ENCODE measurements at regions not wholly inside any gene's neighbourhood (a gene's known extent, or its start where the extent isn't known, plus 50 kb on each side); places are given as distances from the start of the nearest gene placed in this dataset.

DNA sequence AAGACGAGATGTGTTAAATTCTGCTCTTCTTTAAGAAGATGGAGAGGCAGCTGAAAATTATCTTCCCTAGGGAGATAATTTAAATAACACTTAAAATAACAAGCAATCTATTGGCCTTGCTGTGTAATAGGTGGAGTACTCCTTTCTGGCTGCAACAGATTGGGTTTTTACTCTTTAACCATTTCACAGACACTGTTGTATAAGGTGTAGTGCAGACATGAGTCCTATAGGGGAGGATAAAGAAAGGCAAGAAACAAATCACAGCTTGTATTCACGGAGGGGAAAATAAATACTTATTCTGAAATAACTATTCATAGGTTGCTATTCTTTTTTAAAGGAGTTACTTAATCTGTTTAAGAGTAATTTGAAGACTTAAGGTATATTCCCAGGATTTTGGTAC is 252.0 kb downstream of the ZPLD1 start:
- no peak overlapping the region for H3K4me3 ChIP-seq (ENCODE audit: low read length)
- ATAC-seq (no peak), DNase-seq (no peak)
- no peaks in the 10 kb centered on the region for H3K4me1 ChIP-seq (ENCODE audit: control insufficient read depth, insufficient read depth, low read length)
- H3K9me3 ChIP-seq (ENCODE audit: control insufficient read depth, low read length): no peaks in the 10 kb centered on the region
- H3K27me3 ChIP-seq (ENCODE audit: control insufficient read depth, insufficient read depth): no peaks in the 10 kb centered on the region
- intact Hi-C loops (cut with DNase I): no loop called here
- WGBS: 76% methylated on average over 2 of the region's 2 CpGs
- no peak overlapping the region for H3K27ac ChIP-seq (ENCODE audit: low read length)

DNA sequence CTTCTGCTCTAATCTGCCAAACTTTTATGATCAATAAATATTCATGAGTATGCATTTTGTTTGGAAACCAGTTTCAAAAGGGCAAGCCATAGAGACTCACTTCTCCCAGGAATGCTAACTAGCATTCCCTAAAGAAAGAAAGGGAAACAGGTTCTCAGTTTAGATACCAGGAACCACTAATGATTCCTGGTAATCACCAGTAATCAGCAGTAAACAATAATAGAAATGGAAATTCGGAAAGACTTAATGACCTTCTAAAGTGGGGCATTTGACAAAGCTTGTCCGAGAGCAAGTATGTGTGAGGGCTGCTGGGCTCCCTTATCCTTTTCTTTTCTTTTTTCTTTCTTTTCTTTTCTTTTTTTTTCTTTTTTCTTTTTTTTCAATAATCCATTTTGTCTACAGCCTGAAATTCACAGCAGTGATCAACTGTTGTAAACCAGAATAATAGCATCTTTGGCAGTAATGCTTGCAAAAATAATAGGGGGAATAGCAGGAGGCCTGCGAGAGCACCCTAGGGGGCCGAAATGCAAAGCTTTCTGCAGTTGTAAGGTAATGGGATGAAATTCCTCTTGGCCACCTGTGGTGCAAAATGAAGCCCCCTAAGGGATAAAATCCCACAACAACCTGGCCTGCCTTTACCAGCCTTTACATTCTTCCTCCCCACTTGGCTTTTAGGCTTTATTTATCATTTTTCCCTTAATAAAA is 253.2 kb downstream of the ZPLD1 start:
- H3K9me3 ChIP-seq (ENCODE audit: control insufficient read depth, low read length): no peaks in the 10 kb centered on the region
- DNase-seq (no peak), ATAC-seq (no peak)
- no peak overlapping the region for H3K4me3 ChIP-seq (ENCODE audit: low read length)
- intact Hi-C loops (cut with DNase I): no loop called here
- no peaks in the 10 kb centered on the region for H3K27me3 ChIP-seq (ENCODE audit: control insufficient read depth, insufficient read depth)
- no peak overlapping the region for H3K27ac ChIP-seq (ENCODE audit: low read length)
- WGBS: 51% methylated on average over 4 of the region's 4 CpGs
- H3K4me1 ChIP-seq (ENCODE audit: control insufficient read depth, insufficient read depth, low read length): no peaks in the 10 kb centered on the region

DNA sequence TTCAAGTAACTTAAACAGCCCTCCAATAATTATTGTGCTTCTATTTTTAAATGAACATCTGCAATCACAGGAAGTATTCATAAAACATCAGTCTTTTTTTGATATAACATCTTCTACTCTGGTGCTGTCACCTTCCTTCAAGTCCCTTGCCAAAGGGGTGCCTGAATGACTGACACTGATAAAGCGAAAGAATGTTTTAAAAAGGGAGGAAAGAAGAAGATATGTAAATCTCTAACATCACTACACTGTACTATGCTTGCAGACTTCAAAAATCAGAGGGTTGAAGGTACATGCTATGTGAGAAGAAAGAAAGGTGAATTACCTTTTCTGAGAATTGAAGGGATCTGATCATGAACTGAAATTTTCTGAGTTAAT is 253.7 kb downstream of the ZPLD1 start:
- 73% methylated on average over 1 of the region's 1 CpG for WGBS

DNA sequence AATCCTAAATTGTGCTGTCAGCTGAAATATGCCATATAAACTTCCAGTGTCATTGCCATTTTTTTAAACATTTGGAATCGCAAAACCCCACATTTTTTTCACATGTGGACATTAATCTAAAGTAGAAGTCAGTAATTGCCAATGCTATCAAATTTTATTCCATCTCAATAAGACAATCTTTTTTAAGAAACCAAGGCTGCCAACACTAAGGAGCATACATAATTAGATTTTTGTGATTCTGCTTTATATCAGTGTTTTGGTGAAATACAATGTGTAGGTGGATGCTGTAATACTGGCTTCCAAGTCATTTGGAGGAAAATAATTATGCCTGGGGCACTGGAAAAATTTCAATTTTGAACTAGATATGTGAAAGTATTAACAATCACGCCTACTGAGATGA is 256.7 kb downstream of the ZPLD1 start:
- Histone ChIP-seq H3K4me1 (ENCODE audit: control insufficient read depth, insufficient read depth, low read length) (no peaks in the 10 kb centered on the region), H3K9me3 (ENCODE audit: control insufficient read depth, low read length) (no peaks in the 10 kb centered on the region), H3K27ac (ENCODE audit: low read length) (no peak overlapping the region), H3K27me3 (ENCODE audit: control insufficient read depth, insufficient read depth) (no peaks in the 10 kb centered on the region), H3K4me3 (ENCODE audit: low read length) (no peak overlapping the region)
- DNase-seq (no peak), ATAC-seq (no peak)
- intact Hi-C loops (cut with DNase I): no loop called here
- 79% methylated on average over 2 of the region's 2 CpGs for WGBS

More for the DNA sequence above, 253.7 kb downstream of the ZPLD1 start:
- Histone ChIP-seq H3K9me3 (ENCODE audit: control insufficient read depth, low read length) (no peaks in the 10 kb centered on the region), H3K27me3 (ENCODE audit: control insufficient read depth, insufficient read depth) (no peaks in the 10 kb centered on the region), H3K4me3 (ENCODE audit: low read length) (no peak overlapping the region), H3K4me1 (ENCODE audit: control insufficient read depth, insufficient read depth, low read length) (no peaks in the 10 kb centered on the region), H3K27ac (ENCODE audit: low read length) (no peak overlapping the region)
- ATAC-seq (no peak), DNase-seq (no peak)
- intact Hi-C loops (cut with DNase I): no loop called here

DNA sequence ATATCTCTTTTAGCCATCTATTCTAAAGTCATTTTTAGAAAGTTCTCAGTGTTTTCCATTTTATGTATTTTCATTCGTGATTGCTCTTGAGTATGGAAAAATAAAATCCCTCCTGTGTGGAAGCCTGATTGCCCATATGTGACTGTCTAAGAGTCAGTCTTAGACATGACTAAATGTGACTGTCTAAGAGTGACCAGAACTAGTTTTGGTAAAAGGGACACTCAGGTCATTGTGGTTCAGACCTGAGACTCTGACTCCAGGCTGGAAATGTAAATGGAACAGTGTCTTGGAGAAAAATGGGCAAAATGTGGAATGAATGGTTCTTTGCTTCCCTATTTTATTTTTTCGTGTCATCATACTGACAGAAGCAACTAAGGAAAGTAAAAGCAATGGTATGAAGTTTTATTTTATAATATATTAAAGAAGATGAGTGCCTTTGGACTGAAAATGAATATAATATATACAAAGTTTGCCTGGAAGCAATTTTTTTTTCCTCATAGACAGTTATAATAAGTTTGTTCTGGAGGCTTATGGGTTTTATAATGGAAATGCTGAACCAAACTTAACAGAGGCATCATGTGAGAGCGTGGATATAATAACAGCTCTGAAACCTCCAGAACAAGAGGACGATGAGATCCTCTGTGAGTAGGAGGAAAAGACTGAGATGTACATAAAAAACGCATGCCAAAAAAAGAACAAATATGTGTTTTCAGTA is 264.4 kb downstream of the ZPLD1 start:
- Histone ChIP-seq H3K27ac (ENCODE audit: low read length) (peak overlapping the region; percentile 81), H3K4me3 (ENCODE audit: low read length) (no peak overlapping the region), H3K27me3 (ENCODE audit: control insufficient read depth, insufficient read depth) (no peaks in the 10 kb centered on the region), H3K4me1 (ENCODE audit: control insufficient read depth, insufficient read depth, low read length) (no peaks in the 10 kb centered on the region), H3K9me3 (ENCODE audit: control insufficient read depth, low read length) (no peaks in the 10 kb centered on the region)
- 55% methylated on average over 5 of the region's 5 CpGs for WGBS
- intact Hi-C loops (cut with DNase I): no loop called here
- DNase-seq (no peak), ATAC-seq (peak in 1 of 2 donors; percentile 24)

DNA sequence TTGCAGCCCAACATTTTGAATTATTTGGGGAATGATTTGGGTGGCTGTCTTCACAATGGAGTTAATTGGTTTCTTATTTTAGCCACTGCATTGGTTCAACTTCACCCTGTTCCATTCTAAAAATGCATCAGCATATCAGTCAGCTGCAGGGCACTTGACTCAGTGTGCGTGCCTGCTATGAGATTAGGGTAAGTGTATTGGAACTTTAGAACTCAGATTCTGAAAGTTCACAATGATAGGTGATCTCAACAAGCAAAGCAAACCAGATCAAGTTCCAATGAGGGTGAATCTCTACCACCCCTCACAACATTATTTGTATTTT is 265.0 kb downstream of the ZPLD1 start:
- WGBS: 48% methylated on average over 1 of the region's 1 CpG
- ATAC-seq (peak; percentile 84 to 90), DNase-seq (peak in 1 of 3 donors; percentile 47)
- intact Hi-C loops (cut with DNase I): no loop called here
- Histone ChIP-seq H3K4me3 (ENCODE audit: low read length) (no peak overlapping the region), H3K9me3 (ENCODE audit: control insufficient read depth, low read length) (no peaks in the 10 kb centered on the region), H3K27me3 (ENCODE audit: control insufficient read depth, insufficient read depth) (no peaks in the 10 kb centered on the region), H3K27ac (ENCODE audit: low read length) (no peak overlapping the region), H3K4me1 (ENCODE audit: control insufficient read depth, insufficient read depth, low read length) (no peaks in the 10 kb centered on the region)

DNA sequence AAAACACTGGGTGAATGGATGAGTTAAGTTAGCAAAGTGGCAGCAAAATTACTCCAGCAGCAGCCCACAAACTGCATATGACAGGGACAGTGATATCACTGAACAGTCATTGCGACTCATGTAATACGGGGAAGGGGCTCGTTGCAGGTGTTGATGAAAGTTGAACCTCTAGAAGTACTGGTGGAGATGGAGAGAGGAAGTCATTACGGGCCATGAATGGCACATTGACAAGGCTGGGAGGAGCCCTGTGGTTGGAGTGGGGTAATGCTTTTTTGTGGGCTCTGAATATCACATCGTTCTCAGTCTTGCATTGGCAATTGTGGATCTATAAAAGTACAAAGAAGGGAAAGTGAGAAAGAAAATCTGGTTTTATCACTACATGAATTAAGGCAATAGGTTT is 278.1 kb downstream of the ZPLD1 start:
- Histone ChIP-seq H3K9me3 (ENCODE audit: control insufficient read depth, low read length) (no peaks in the 10 kb centered on the region), H3K4me3 (ENCODE audit: low read length) (no peak overlapping the region), H3K27me3 (ENCODE audit: control insufficient read depth, insufficient read depth) (no peaks in the 10 kb centered on the region), H3K4me1 (ENCODE audit: control insufficient read depth, insufficient read depth, low read length) (no peaks in the 10 kb centered on the region), H3K27ac (ENCODE audit: low read length) (no peak overlapping the region)
- ATAC-seq: no peak
- intact Hi-C loops (cut with DNase I): no loop called here
- WGBS: 79% methylated on average over 5 of the region's 5 CpGs
- DNase-seq: no peak

DNA sequence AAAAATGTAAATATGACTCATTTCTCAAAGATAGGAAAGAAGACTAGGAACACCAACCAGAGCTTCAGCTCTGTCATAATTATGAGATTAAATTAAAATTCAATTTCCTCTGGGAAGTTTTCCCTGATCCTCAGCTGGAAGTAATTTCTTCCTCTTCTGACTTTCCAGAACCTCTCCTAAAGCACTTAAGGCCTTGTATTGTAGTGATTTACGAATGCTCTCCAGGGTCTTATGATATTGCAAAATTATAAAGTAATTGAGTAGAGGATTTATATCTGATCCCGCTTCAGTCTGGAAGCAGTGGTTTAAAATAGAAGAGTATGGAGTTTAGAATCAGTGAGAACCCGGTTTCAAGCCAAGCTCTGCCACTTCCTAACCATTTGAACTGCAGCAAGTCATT is 279.8 kb downstream of the ZPLD1 start:
- no peaks in the 10 kb centered on the region for H3K27me3 ChIP-seq (ENCODE audit: control insufficient read depth, insufficient read depth)
- ATAC-seq (no peak), DNase-seq (no peak)
- no peak overlapping the region for H3K27ac ChIP-seq (ENCODE audit: low read length)
- intact Hi-C loops (cut with DNase I): no loop called here
- H3K4me3 ChIP-seq (ENCODE audit: low read length): no peak overlapping the region
- no peaks in the 10 kb centered on the region for H3K9me3 ChIP-seq (ENCODE audit: control insufficient read depth, low read length)
- 65% methylated on average over 3 of the region's 3 CpGs for WGBS
- no peaks in the 10 kb centered on the region for H3K4me1 ChIP-seq (ENCODE audit: control insufficient read depth, insufficient read depth, low read length)

DNA sequence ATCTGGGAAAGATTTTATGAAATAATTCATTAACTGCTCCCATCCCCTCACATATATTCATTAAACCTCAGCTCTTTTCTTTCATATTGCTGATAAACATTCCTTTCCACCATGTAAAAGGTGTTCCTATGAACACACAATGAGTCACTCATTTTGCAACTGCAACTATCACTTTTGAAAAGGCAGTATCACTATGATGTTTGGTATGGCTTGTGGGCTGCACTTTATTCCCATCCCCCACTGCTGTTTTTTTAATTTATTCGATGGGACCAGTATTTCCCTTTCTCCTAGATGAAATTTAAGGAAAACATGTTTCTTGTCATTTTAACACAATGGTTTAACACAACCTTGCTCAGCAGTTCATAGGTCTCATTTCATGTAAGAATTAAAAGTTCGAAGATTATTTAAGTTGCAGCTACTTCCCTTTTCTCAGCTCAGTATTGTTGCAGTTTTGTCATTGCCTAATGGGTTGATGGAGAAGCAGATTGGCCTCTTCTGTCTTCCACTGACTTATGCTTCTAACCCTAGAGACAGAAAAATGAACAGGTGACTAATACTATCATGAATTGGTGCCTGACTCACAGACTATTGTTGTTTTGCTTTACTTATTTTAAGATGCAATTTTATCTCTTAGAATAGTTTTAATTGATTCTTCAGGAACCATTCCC is 280.3 kb downstream of the ZPLD1 start:
- Histone ChIP-seq H3K4me3 (ENCODE audit: low read length) (no peak overlapping the region), H3K27me3 (ENCODE audit: control insufficient read depth, insufficient read depth) (no peaks in the 10 kb centered on the region), H3K27ac (ENCODE audit: low read length) (no peak overlapping the region), H3K4me1 (ENCODE audit: control insufficient read depth, insufficient read depth, low read length) (no peaks in the 10 kb centered on the region), H3K9me3 (ENCODE audit: control insufficient read depth, low read length) (no peaks in the 10 kb centered on the region)
- DNase-seq: no peak
- 77% methylated on average over 2 of the region's 2 CpGs for WGBS
- intact Hi-C loops (cut with DNase I): no loop called here
- ATAC-seq: no peak

DNA sequence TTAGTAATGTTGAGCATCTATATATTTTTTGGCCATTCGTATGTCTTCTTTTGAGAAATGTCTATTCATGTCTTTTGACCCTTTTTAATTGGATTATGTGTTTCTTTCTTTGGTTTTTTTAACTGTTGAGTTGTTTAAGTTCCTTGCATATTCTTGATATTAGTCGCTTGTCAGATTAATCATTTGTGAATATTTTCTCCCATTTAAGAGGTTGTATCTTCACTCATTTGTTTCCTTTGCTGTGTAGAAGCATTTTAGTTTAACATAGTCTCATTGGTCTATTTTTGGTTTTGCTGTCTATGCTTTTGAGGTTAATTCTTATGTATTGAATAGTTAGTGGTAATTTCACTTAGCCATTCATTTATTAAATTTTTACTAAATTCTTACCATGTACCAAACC is 283.8 kb downstream of the ZPLD1 start:
- no peaks in the 10 kb centered on the region for H3K9me3 ChIP-seq (ENCODE audit: control insufficient read depth, low read length)
- 79% methylated on average over 2 of the region's 2 CpGs for WGBS
- no peak for ATAC-seq

DNA sequence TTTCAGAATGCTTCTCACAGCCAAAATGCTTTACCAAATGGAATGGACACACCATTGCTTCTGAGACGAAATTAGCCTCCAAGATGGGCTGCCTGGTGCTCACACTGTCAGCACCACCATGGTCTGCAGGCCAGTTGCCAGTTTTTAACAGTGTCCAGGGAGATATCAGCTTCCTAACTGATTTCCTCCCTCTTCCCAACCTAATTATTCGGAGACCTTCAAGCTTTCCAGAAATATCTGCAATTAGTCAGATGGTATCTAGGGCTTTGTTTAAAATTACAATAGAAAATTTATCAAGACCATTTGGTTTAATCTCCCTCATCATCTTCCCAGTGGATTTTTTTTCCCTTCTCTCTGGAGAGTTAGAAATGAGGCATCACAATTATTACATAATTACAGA is 287.5 kb downstream of the ZPLD1 start:
- WGBS: 10% methylated on average over 2 of the region's 2 CpGs

More for the DNA sequence above, 283.8 kb downstream of the ZPLD1 start:
- no peak overlapping the region for H3K27ac ChIP-seq (ENCODE audit: low read length)
- DNase-seq: no peak
- H3K4me1 ChIP-seq (ENCODE audit: control insufficient read depth, insufficient read depth, low read length): no peaks in the 10 kb centered on the region
- H3K27me3 ChIP-seq (ENCODE audit: control insufficient read depth, insufficient read depth): no peaks in the 10 kb centered on the region
- intact Hi-C loops (cut with DNase I): no loop called here
- no peak overlapping the region for H3K4me3 ChIP-seq (ENCODE audit: low read length)

More for the DNA sequence above, 287.5 kb downstream of the ZPLD1 start:
- Histone ChIP-seq H3K27ac (ENCODE audit: low read length) (no peak overlapping the region), H3K9me3 (ENCODE audit: control insufficient read depth, low read length) (no peaks in the 10 kb centered on the region), H3K4me3 (ENCODE audit: low read length) (no peak overlapping the region), H3K4me1 (ENCODE audit: control insufficient read depth, insufficient read depth, low read length) (no peaks in the 10 kb centered on the region), H3K27me3 (ENCODE audit: control insufficient read depth, insufficient read depth) (no peaks in the 10 kb centered on the region)
- DNase-seq (no peak), ATAC-seq (no peak)
- intact Hi-C loops (cut with DNase I): no loop called here
